H9 (cell line): ENCODE measurements at regions not wholly inside any gene's neighbourhood (a gene's known extent, or its start where the extent isn't known, plus 50 kb on each side); places are given as distances from the start of the nearest gene placed in this dataset.

Source experiments
- DNase-seq: peaks from one replicate; pipeline ENCODE4 v3.0.0-alpha.2; 2017
- H2AFZ ChIP-seq: one replicate; pipeline ENCODE4 v1.6.1; 2013; ENCODE audit warnings: mild to moderate bottlenecking, low read length, control low read depth, moderate library complexity
- H2AK5ac ChIP-seq: 2 replicates; pipeline ENCODE4 v1.6.1; 2013; ENCODE audit warnings: low read length, control low read depth, mixed read lengths; ENCODE audit not compliant: insufficient read length
- H2BK120ac ChIP-seq: one replicate; pipeline ENCODE4 v1.6.1; 2013; ENCODE audit warnings: low read depth, mild to moderate bottlenecking, low read length, control low read depth, inconsistent platforms; ENCODE audit not compliant: poor library complexity, severe bottlenecking
- H2BK12ac ChIP-seq: 2 replicates; pipeline ENCODE4 v1.6.1; 2013; ENCODE audit warnings: low read length, control low read depth, mixed read lengths, low read depth; ENCODE audit not compliant: insufficient read length
- H2BK15ac ChIP-seq: 2 replicates; pipeline ENCODE4 v1.6.1; 2013; ENCODE audit warnings: low read depth, low read length, control low read depth
- H2BK20ac ChIP-seq: one replicate; pipeline ENCODE4 v1.6.1; 2013; ENCODE audit warnings: low read depth, mild to moderate bottlenecking, low read length, control low read depth, inconsistent platforms; ENCODE audit not compliant: poor library complexity, severe bottlenecking
- H2BK5ac ChIP-seq: 2 replicates; pipeline ENCODE4 v1.6.1; 2013; ENCODE audit warnings: low read length, control low read depth, mixed read lengths; ENCODE audit not compliant: insufficient read length
- H3K14ac ChIP-seq: 2 replicates; pipeline ENCODE4 v1.6.1; 2013; ENCODE audit warnings: low read length, control low read depth; ENCODE audit not compliant: insufficient read depth
- H3K18ac ChIP-seq: 2 replicates; pipeline ENCODE4 v1.6.1; 2013; ENCODE audit warnings: low read depth, mild to moderate bottlenecking, mixed read lengths, low read length, control low read depth; ENCODE audit not compliant: insufficient read length
- H3K23ac ChIP-seq: 2 replicates; pipeline ENCODE4 v1.6.1; 2013; ENCODE audit warnings: low read length, control low read depth, mixed read lengths, low read depth; ENCODE audit not compliant: insufficient read length
- H3K23me2 ChIP-seq: 2 replicates; pipeline ENCODE4 v1.6.1; 2013; ENCODE audit warnings: low read depth, mild to moderate bottlenecking, mixed read lengths, low read length, control low read depth; ENCODE audit not compliant: insufficient read length, poor library complexity, severe bottlenecking
- H3K27ac ChIP-seq: 2 replicates; pipeline ENCODE4 v1.5.1; 2013; ENCODE audit warnings: low read length, control low read depth, mixed read lengths, low read depth; ENCODE audit not compliant: insufficient read length
- H3K27me3 ChIP-seq: 2 replicates; pipeline ENCODE4 v1.6.1; 2013; ENCODE audit warnings: low read length, control low read depth, inconsistent platforms; ENCODE audit not compliant: insufficient read depth
- H3K4ac ChIP-seq: 2 replicates; pipeline ENCODE4 v1.6.1; 2013; ENCODE audit warnings: low read depth, mild to moderate bottlenecking, control low read depth, inconsistent platforms, low read length, moderate library complexity
- H3K4me1 ChIP-seq: 2 replicates; pipeline ENCODE4 v1.6.1; 2013; ENCODE audit warnings: low read length, control low read depth, inconsistent platforms; ENCODE audit not compliant: insufficient read depth
- H3K4me2 ChIP-seq: 2 replicates; pipeline ENCODE4 v1.6.1; 2013; ENCODE audit warnings: low read length, control low read depth, mixed read lengths; ENCODE audit not compliant: insufficient read length, insufficient read depth
- H3K56ac ChIP-seq: 2 replicates; pipeline ENCODE4 v1.6.1; 2013; ENCODE audit warnings: low read depth, mild to moderate bottlenecking, mixed read lengths, low read length, control low read depth; ENCODE audit not compliant: insufficient read length
- H3K79me1 ChIP-seq: 2 replicates; pipeline ENCODE4 v1.6.1; 2013; ENCODE audit warnings: low read depth, mild to moderate bottlenecking, moderate library complexity, low read length, control low read depth, inconsistent platforms; ENCODE audit not compliant: insufficient read depth, poor library complexity, severe bottlenecking
- H3K79me2 ChIP-seq: 2 replicates; pipeline ENCODE4 v1.6.1; 2013; ENCODE audit warnings: low read length, control low read depth, inconsistent platforms; ENCODE audit not compliant: insufficient read depth
- H3K9ac ChIP-seq: 2 replicates; pipeline ENCODE4 v1.6.1; 2013; ENCODE audit warnings: low read length, control low read depth, mixed read lengths; ENCODE audit not compliant: insufficient read length; ENCODE audit errors: extremely low read depth
- H3K9me3 ChIP-seq: one replicate; pipeline ENCODE4 v1.6.1; 2013; ENCODE audit warnings: low read depth, low read length, inconsistent platforms; ENCODE audit not compliant: control insufficient read depth
- H3T11ph ChIP-seq: one replicate; pipeline ENCODE4 v1.6.1; 2013; ENCODE audit warnings: mild to moderate bottlenecking, low read length, control low read depth, inconsistent platforms
- H4K20me1 ChIP-seq: one replicate; pipeline ENCODE4 v1.6.1; 2013; ENCODE audit not compliant: control insufficient read depth, insufficient read length, insufficient read depth
- H4K5ac ChIP-seq: 2 replicates; pipeline ENCODE4 v1.6.1; 2013; ENCODE audit warnings: low read depth, mild to moderate bottlenecking, mixed read lengths, low read length, control low read depth; ENCODE audit not compliant: insufficient read length
- H4K8ac ChIP-seq: replicated peaks from 2 replicates; pipeline ENCODE4 v1.6.1; 2013; ENCODE audit warnings: low read length, control low read depth, mixed read lengths, low read depth; ENCODE audit not compliant: insufficient read length
- H4K91ac ChIP-seq: 2 replicates; pipeline ENCODE4 v1.6.1; 2013; ENCODE audit warnings: low read depth, mild to moderate bottlenecking, moderate library complexity, mixed read lengths, low read length, control low read depth; ENCODE audit not compliant: insufficient read length
- H3K27ac Mint-ChIP-seq, 3 experiments: 2 replicates in 2 of 3; 3 replicates in 1 of 3; pipeline ENCODE4 v1.8.0; 2020 to 2021; ENCODE audit warnings: mixed read lengths in 3 of 3, mild to moderate bottlenecking in 1 of 3, moderate library complexity in 1 of 3
- H3K27me3 Mint-ChIP-seq: 2 replicates; pipeline ENCODE4 v1.8.0; 2021; ENCODE audit warnings: low read depth, mild to moderate bottlenecking, moderate library complexity, mixed read lengths
- H3K36me3 Mint-ChIP-seq, 3 experiments: 2 replicates in 2 of 3; 3 replicates in 1 of 3; pipeline ENCODE4 v1.8.0; 2020 to 2021; ENCODE audit warnings: low read depth in 3 of 3, mixed read lengths in 3 of 3; ENCODE audit not compliant: insufficient read depth in 1 of 3
- H3K4me1 Mint-ChIP-seq, 2 experiments: 2 replicates each; pipeline ENCODE4 v1.8.0; 2020; ENCODE audit warnings: mixed read lengths in 2 of 2
- H3K4me3 Mint-ChIP-seq, 2 experiments: 2 replicates in 1 of 2; 3 replicates in 1 of 2; pipeline ENCODE4 v1.8.0; 2020 to 2021; ENCODE audit warnings: mild to moderate bottlenecking in 2 of 2, mixed read lengths in 2 of 2, moderate library complexity in 1 of 2
- H3K9me3 Mint-ChIP-seq, 2 experiments: 2 replicates in 1 of 2; 3 replicates in 1 of 2; pipeline ENCODE4 v1.8.0; 2020; ENCODE audit warnings: mild to moderate bottlenecking in 2 of 2, mixed read lengths in 2 of 2, moderate library complexity in 1 of 2
- CTCF ChIP-seq: fragments of 200-600 bp; sonication (generic); conservative IDR thresholded peaks from 3 replicates; pipeline ENCODE4 v1.8.0; 2021; ENCODE audit warnings: antibody characterized with exemption, mild to moderate bottlenecking
- WGBS: extraction: QIAGEN DNeasy Blood & Tissue Kit; methylation state at CpG from one replicate; pipeline ENCODE4 v1.1.7; 2013; ENCODE audit warnings: missing lambda C conversion rate, low lambda C conversion rate, mixed read lengths; ENCODE audit not compliant: insufficient read length; ENCODE audit errors: extremely low coverage; 5-methylcytosine and 5-hydroxymethylcytosine counted together

GRCh38 chr2:188235364-188235763 lies 56.3 kb upstream of the GULP1 start:
- WGBS: no CpG with 5 or more reads among the region's 5 CpGs
- H3K9me3 ChIP-seq: no peaks in the 10 kb centered on the region
- H3K14ac ChIP-seq: no peak overlapping the region
- H2BK12ac ChIP-seq: no peak overlapping the region
- H3K79me2 ChIP-seq: no peaks in the 10 kb centered on the region
- no peaks in the 10 kb centered on the region for H3K27me3 ChIP-seq
- TF ChIP-seq CTCF: no peak
- no peaks in the 10 kb centered on the region for H3K23me2 ChIP-seq
- no peak overlapping the region for H2BK15ac ChIP-seq
- H2BK20ac ChIP-seq: no peak overlapping the region
- no peak overlapping the region for H3K4me2 ChIP-seq
- no peak overlapping the region for H3K56ac ChIP-seq
- H2BK120ac ChIP-seq: no peak overlapping the region
- Mint-ChIP-seq H3K27me3 (peaks cover 5% of the 10 kb centered on the region), H3K9me3 (peaks cover 29 to 37% of the 10 kb centered on the region in 2 experiments), H3K36me3 (peaks cover 18 to 33% (median 30%) of the 10 kb centered on the region in 3 experiments), H3K27ac (no peak overlapping the region), H3K4me3 (no peak overlapping the region), H3K4me1 (no peaks in the 10 kb centered on the region)
- no peak overlapping the region for H3K27ac ChIP-seq
- no peak overlapping the region for H3K9ac ChIP-seq
- H4K20me1 ChIP-seq: no peaks in the 10 kb centered on the region
- H3K4me1 ChIP-seq: no peaks in the 10 kb centered on the region
- H3K18ac ChIP-seq: no peak overlapping the region
- no peak overlapping the region for H2AFZ ChIP-seq
- no peak overlapping the region for H4K91ac ChIP-seq
- no peak overlapping the region for H4K5ac ChIP-seq
- H2AK5ac ChIP-seq: no peak overlapping the region
- H3K79me1 ChIP-seq: no peaks in the 10 kb centered on the region
- DNase-seq: no peak
- H3T11ph ChIP-seq: no peak overlapping the region
- no peak overlapping the region for H4K8ac ChIP-seq
- no peak overlapping the region for H2BK5ac ChIP-seq
- H3K4ac ChIP-seq: no peak overlapping the region
- H3K23ac ChIP-seq: no peak overlapping the region
